ENCODE measurements at regions not wholly inside any gene's neighbourhood (a gene's known extent, or its start where the extent isn't known, plus 50 kb on each side); places are given as distances from the start of the nearest gene placed in this dataset.

DNA sequence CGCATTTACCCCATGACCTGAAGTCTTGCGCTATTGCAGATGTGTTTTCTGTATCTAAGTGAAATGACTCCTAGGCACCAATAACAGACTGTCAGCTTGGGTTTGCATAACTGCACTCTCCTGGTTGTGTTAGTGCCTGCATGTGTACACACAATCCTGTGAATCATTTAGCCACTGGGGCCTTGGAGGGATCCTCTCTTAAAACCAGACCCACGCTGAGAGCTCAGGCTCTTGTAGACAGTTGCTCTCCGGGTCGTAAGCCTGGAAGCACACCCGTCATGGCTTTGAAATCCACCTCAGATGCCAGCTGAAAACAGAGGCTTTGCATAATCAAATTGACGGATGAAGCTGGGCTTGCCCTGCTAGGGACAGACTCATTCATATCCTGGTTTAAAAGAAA is 79.2 kb upstream of the RBM19 start:
- H3K79me2 ChIP-seq (ENCODE audit: insufficient read depth, low read length), result no peaks in the 10 kb centered on the region
- no peaks in the 10 kb centered on the region for H3K9me3 ChIP-seq (ENCODE audit: control insufficient read depth, low read depth, low read length)
- H3K27me3 Mint-ChIP-seq (ENCODE audit: low read depth), result peaks cover 19% of the 10 kb centered on the region
- no peak overlapping the region for H2AK5ac ChIP-seq (ENCODE audit: insufficient read length, low read length)
- no peak overlapping the region; a peak in 1 of 7 replicates for H3K27ac Mint-ChIP-seq
- H4K8ac ChIP-seq (replicated peaks; ENCODE audit: insufficient read length, low read depth, low read length), result no peak overlapping the region
- no peak overlapping the region for H3K14ac ChIP-seq (ENCODE audit: insufficient read depth, low read length)
- no peak overlapping the region for H3K4me3 Mint-ChIP-seq
- no peak overlapping the region for H3K27ac ChIP-seq (ENCODE audit: insufficient read length, low read depth, low read length)
- no peaks in the 10 kb centered on the region for H3K79me1 ChIP-seq (ENCODE audit: insufficient read depth, low read depth, low read length, poor library complexity, severe bottlenecking)
- H3K18ac ChIP-seq (ENCODE audit: insufficient read length, low read depth, low read length), result no peak overlapping the region
- no peak overlapping the region for H4K5ac ChIP-seq (ENCODE audit: insufficient read length, low read depth, low read length)
- H4K91ac ChIP-seq (ENCODE audit: insufficient read length, low read depth, low read length), result no peak overlapping the region
- no peak overlapping the region for H2BK120ac ChIP-seq (ENCODE audit: low read depth, low read length, poor library complexity, severe bottlenecking)
- H3K4me1 ChIP-seq (ENCODE audit: insufficient read depth, low read length), result peaks cover 2% of the 10 kb centered on the region; the same call in 1 of the 2 replicates
- no peak for DNase-seq
- H3K9me3 Mint-ChIP-seq, result no peaks in the 10 kb centered on the region; a peak in 2 of 5 replicates
- no peak overlapping the region for H3T11ph ChIP-seq (ENCODE audit: low read length)
- H2BK20ac ChIP-seq (ENCODE audit: low read depth, low read length, poor library complexity, severe bottlenecking), result no peak overlapping the region
- no peak overlapping the region for H2BK12ac ChIP-seq (ENCODE audit: insufficient read length, low read depth, low read length)
- H3K23me2 ChIP-seq (ENCODE audit: insufficient read length, low read depth, low read length, poor library complexity, severe bottlenecking), result no peaks in the 10 kb centered on the region
- no peaks in the 10 kb centered on the region; the same call in 1 of the 2 replicates for H3K27me3 ChIP-seq (ENCODE audit: insufficient read depth, low read length)
- no peaks in the 10 kb centered on the region for H4K20me1 ChIP-seq (ENCODE audit: control insufficient read depth, insufficient read depth, insufficient read length)
- no peak overlapping the region for H2BK15ac ChIP-seq (ENCODE audit: low read depth, low read length)
- no peak overlapping the region for H3K23ac ChIP-seq (ENCODE audit: insufficient read length, low read depth, low read length)
- H3K36me3 Mint-ChIP-seq (ENCODE audit: insufficient read depth in 1 of 3, low read depth in 3 of 3), result peaks cover 0 to 1% (median 0%) of the 10 kb centered on the region in 3 experiments; a peak in 1 of 7 replicates
- TF ChIP-seq CTCF (conservative IDR thresholded peaks at IDR 0.05), result no peak
- H3K9ac ChIP-seq (ENCODE audit: extremely low read depth, insufficient read length, low read length), result no peak overlapping the region
- no CpG with 5 or more reads among the region's 7 CpGs for WGBS (ENCODE audit: extremely low coverage, insufficient read length, low lambda C conversion rate)
- H3K4ac ChIP-seq (ENCODE audit: low read depth, low read length), result no peak overlapping the region
- H3K56ac ChIP-seq (ENCODE audit: insufficient read length, low read depth, low read length), result no peak overlapping the region
- no peak overlapping the region for H2BK5ac ChIP-seq (ENCODE audit: insufficient read length, low read length)
- peaks cover 43% of the 10 kb centered on the region in 2 experiments for H3K4me1 Mint-ChIP-seq
- H3K4me2 ChIP-seq (ENCODE audit: insufficient read depth, insufficient read length, low read length), result no peak overlapping the region
- H2AFZ ChIP-seq (ENCODE audit: low read length), result no peak overlapping the region
